ENCODE measurements at regions not wholly inside any gene's neighbourhood (a gene's known extent, or its start where the extent isn't known, plus 50 kb on each side); places are given as distances from the start of the nearest gene placed in this dataset.

GRCh38 chr12:127038152-127038551 lies 1228.8 kb upstream of the TMEM132C start:
- no peak overlapping the region for H2BK20ac ChIP-seq (ENCODE audit: low read depth, low read length, poor library complexity, severe bottlenecking)
- no peak for DNase-seq
- no peaks in the 10 kb centered on the region for H3K23me2 ChIP-seq (ENCODE audit: insufficient read length, low read depth, low read length, poor library complexity, severe bottlenecking)
- H4K8ac ChIP-seq (replicated peaks; ENCODE audit: insufficient read length, low read depth, low read length): no peak overlapping the region
- H2BK15ac ChIP-seq (ENCODE audit: low read depth, low read length): no peak overlapping the region
- no peak overlapping the region for H3K14ac ChIP-seq (ENCODE audit: insufficient read depth, low read length)
- Mint-ChIP-seq H3K9me3 (no peaks in the 10 kb centered on the region), H3K4me1 (peaks cover 0 to 1% of the 10 kb centered on the region in 2 experiments; a peak in 1 of 4 replicates), H3K4me3 (no peak overlapping the region), H3K27me3 (ENCODE audit: low read depth) (peaks cover 2% of the 10 kb centered on the region; the same call in 1 of the 2 replicates), H3K36me3 (ENCODE audit: insufficient read depth in 1 of 3, low read depth in 3 of 3) (no peaks in the 10 kb centered on the region), H3K27ac (no peak overlapping the region)
- H2AK5ac ChIP-seq (ENCODE audit: insufficient read length, low read length): no peak overlapping the region
- no peaks in the 10 kb centered on the region for H3K79me2 ChIP-seq (ENCODE audit: insufficient read depth, low read length)
- no peak overlapping the region for H3K27ac ChIP-seq (ENCODE audit: insufficient read length, low read depth, low read length)
- no peak overlapping the region for H2BK5ac ChIP-seq (ENCODE audit: insufficient read length, low read length)
- no peaks in the 10 kb centered on the region for H3K79me1 ChIP-seq (ENCODE audit: insufficient read depth, low read depth, low read length, poor library complexity, severe bottlenecking)
- no peak overlapping the region for H2BK12ac ChIP-seq (ENCODE audit: insufficient read length, low read depth, low read length)
- no peak overlapping the region for H3K9ac ChIP-seq (ENCODE audit: extremely low read depth, insufficient read length, low read length)
- no peak overlapping the region for H3K56ac ChIP-seq (ENCODE audit: insufficient read length, low read depth, low read length)
- H4K5ac ChIP-seq (ENCODE audit: insufficient read length, low read depth, low read length): no peak overlapping the region
- H3K27me3 ChIP-seq (ENCODE audit: insufficient read depth, low read length): no peaks in the 10 kb centered on the region
- TF ChIP-seq, protein P1, sequence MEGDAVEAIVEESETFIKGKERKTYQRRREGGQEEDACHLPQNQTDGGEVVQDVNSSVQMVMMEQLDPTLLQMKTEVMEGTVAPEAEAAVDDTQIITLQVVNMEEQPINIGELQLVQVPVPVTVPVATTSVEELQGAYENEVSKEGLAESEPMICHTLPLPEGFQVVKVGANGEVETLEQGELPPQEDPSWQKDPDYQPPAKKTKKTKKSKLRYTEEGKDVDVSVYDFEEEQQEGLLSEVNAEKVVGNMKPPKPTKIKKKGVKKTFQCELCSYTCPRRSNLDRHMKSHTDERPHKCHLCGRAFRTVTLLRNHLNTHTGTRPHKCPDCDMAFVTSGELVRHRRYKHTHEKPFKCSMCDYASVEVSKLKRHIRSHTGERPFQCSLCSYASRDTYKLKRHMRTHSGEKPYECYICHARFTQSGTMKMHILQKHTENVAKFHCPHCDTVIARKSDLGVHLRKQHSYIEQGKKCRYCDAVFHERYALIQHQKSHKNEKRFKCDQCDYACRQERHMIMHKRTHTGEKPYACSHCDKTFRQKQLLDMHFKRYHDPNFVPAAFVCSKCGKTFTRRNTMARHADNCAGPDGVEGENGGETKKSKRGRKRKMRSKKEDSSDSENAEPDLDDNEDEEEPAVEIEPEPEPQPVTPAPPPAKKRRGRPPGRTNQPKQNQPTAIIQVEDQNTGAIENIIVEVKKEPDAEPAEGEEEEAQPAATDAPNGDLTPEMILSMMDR (conservative IDR thresholded peaks at IDR 0.05): no peak
- no peak overlapping the region for H2BK120ac ChIP-seq (ENCODE audit: low read depth, low read length, poor library complexity, severe bottlenecking)
- H3K18ac ChIP-seq (ENCODE audit: insufficient read length, low read depth, low read length): no peak overlapping the region
- no peak overlapping the region for H3K4ac ChIP-seq (ENCODE audit: low read depth, low read length)
- no peak overlapping the region for H3K23ac ChIP-seq (ENCODE audit: insufficient read length, low read depth, low read length)
- no peak overlapping the region for H3T11ph ChIP-seq (ENCODE audit: low read length)
- no peak overlapping the region for H3K4me2 ChIP-seq (ENCODE audit: insufficient read depth, insufficient read length, low read length)
- no peaks in the 10 kb centered on the region for H4K20me1 ChIP-seq (ENCODE audit: control insufficient read depth, insufficient read depth, insufficient read length)
- no peaks in the 10 kb centered on the region for H3K4me1 ChIP-seq (ENCODE audit: insufficient read depth, low read length)
- H4K91ac ChIP-seq (ENCODE audit: insufficient read length, low read depth, low read length): no peak overlapping the region
- WGBS (ENCODE audit: extremely low coverage, insufficient read length, low lambda C conversion rate): no CpG with 5 or more reads among the region's 1 CpG
- H3K9me3 ChIP-seq (ENCODE audit: control insufficient read depth, low read depth, low read length): no peaks in the 10 kb centered on the region
- H2AFZ ChIP-seq (ENCODE audit: low read length): no peak overlapping the region

All from H9 (cell line).